DND-41 (cell line): ENCODE measurements at regions not wholly inside any gene's neighbourhood (a gene's known extent, or its start where the extent isn't known, plus 50 kb on each side); places are given as distances from the start of the nearest gene placed in this dataset.

Experiments
- EZH2 ChIP-seq: IDR thresholded peaks from 3 replicates; pipeline ENCODE4 v1.6.1; 2012; ENCODE audit warnings: borderline replicate concordance, low read depth, mild to moderate bottlenecking, moderate library complexity, low read length, inconsistent platforms; ENCODE audit not compliant: severe bottlenecking
- TF ChIP-seq, protein P1 (sequence below): IDR thresholded peaks from 2 replicates; pipeline ENCODE4 v1.5.1; 2012; ENCODE audit warnings: borderline replicate concordance, low read length, moderate library complexity, mild to moderate bottlenecking; ENCODE audit not compliant: poor library complexity, severe bottlenecking; ENCODE audit errors: extremely low read depth

DNA sequence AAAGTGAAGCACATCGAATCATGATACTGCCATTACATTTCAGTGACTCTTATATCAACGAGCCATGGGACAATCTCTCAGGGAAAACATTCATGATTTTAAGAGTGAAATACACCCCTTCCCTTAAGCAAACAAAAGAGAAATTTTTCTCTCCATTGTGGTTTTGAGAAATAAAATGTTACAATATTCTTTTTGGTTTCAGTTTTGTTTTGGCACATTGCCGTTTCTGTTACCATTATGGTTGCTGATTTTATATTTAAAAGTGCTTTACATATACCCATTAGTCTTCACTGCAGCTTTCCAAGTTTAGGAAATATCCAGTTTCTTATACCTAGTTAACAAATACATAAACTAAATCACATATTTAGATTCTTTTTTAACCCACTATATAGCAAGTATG lies 126.8 kb upstream of the SEM1 start:
- TF ChIP-seq, protein P1, sequence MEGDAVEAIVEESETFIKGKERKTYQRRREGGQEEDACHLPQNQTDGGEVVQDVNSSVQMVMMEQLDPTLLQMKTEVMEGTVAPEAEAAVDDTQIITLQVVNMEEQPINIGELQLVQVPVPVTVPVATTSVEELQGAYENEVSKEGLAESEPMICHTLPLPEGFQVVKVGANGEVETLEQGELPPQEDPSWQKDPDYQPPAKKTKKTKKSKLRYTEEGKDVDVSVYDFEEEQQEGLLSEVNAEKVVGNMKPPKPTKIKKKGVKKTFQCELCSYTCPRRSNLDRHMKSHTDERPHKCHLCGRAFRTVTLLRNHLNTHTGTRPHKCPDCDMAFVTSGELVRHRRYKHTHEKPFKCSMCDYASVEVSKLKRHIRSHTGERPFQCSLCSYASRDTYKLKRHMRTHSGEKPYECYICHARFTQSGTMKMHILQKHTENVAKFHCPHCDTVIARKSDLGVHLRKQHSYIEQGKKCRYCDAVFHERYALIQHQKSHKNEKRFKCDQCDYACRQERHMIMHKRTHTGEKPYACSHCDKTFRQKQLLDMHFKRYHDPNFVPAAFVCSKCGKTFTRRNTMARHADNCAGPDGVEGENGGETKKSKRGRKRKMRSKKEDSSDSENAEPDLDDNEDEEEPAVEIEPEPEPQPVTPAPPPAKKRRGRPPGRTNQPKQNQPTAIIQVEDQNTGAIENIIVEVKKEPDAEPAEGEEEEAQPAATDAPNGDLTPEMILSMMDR = no peak
- TF ChIP-seq EZH2 = no peak
